Neural cell (in vitro differentiated cells): ENCODE measurements at regions not wholly inside any gene's neighbourhood (a gene's known extent, or its start where the extent isn't known, plus 50 kb on each side); places are given as distances from the start of the nearest gene placed in this dataset.

Experiments
- CTCF ChIP-seq: fragments of 450-650 bp; IDR thresholded peaks from 2 replicates; pipeline ENCODE4 v1.5.1; 2014; ENCODE audit warnings: antibody characterized with exemption, mild to moderate bottlenecking, moderate library complexity; ENCODE audit not compliant: poor library complexity, severe bottlenecking
- EZH2 ChIP-seq: fragments of 200-600, 300-800 bp; shearing (Covaris generic), sonication (generic); IDR thresholded peaks from 2 replicates; pipeline ENCODE4 v1.6.1; 2014; ENCODE audit warnings: antibody characterized with exemption, low read length, borderline replicate concordance, mild to moderate bottlenecking; ENCODE audit not compliant: insufficient read depth, poor library complexity, severe bottlenecking
- MXI1 ChIP-seq: fragments of 450-650 bp; conservative IDR thresholded peaks from 2 replicates; pipeline ENCODE4 v1.6.1; 2014; ENCODE audit warnings: antibody characterized with exemption, mild to moderate bottlenecking; ENCODE audit not compliant: poor library complexity, severe bottlenecking
- REST ChIP-seq: IDR thresholded peaks from 2 replicates; pipeline ENCODE4 v1.6.1; 2012; ENCODE audit warnings: borderline replicate concordance

- no peak for TF ChIP-seq CTCF
- TF ChIP-seq MXI1, result no peak
- TF ChIP-seq REST, result no peak
- no peak for TF ChIP-seq EZH2
Measured at GRCh38 chr1:217955723-217956122, 324.6 kb downstream of the SPATA17 start.
